HG03558 (cell line): ENCODE measurements at regions not wholly inside any gene's neighbourhood (a gene's known extent, or its start where the extent isn't known, plus 50 kb on each side); places are given as distances from the start of the nearest gene placed in this dataset.

ENCODE experiments used
- ATAC-seq: cut with Tn5 transposase; IDR thresholded peaks from one replicate; pipeline ENCODE4 v1.9.1; 2021; ENCODE audit warnings: moderate number of reproducible peaks; ENCODE audit not compliant: unreplicated experiment; ENCODE audit errors: extremely low read depth

GRCh38 chr6:139594333-139594965, 220.0 kb upstream of the CITED2 start:
- ATAC-seq: no peak

- no peak for ATAC-seq
Observed at GRCh38 chr6:139593081-139593480, 218.6 kb upstream of the CITED2 start.

- no peak for ATAC-seq
Observed at GRCh38 chr6:139592011-139592410, 217.6 kb upstream of the CITED2 start.

- ATAC-seq: no peak
Observed at GRCh38 chr6:139591075-139591865, 216.8 kb upstream of the CITED2 start.

GRCh38 chr6:139590206-139590605, 215.8 kb upstream of the CITED2 start:
- ATAC-seq: no peak

GRCh38 chr6:139588734-139589593, 214.5 kb upstream of the CITED2 start:
- ATAC-seq: no peak

- ATAC-seq: no peak
Observed at GRCh38 chr6:139588076-139588639, 213.7 kb upstream of the CITED2 start.

- no peak for ATAC-seq
Observed at GRCh38 chr6:139587469-139587868, 213.0 kb upstream of the CITED2 start.

- ATAC-seq: no peak
Observed at GRCh38 chr6:139586273-139586672, 211.8 kb upstream of the CITED2 start.

GRCh38 chr6:139584599-139584998, 210.2 kb upstream of the CITED2 start:
- no peak for ATAC-seq

GRCh38 chr6:139583420-139583819, 209.0 kb upstream of the CITED2 start:
- ATAC-seq: no peak

GRCh38 chr6:139582956-139583355, 208.5 kb upstream of the CITED2 start:
- no peak for ATAC-seq

GRCh38 chr6:139581485-139581865, 207.0 kb upstream of the CITED2 start:
- no peak for ATAC-seq

- peak; percentile 93 for ATAC-seq
Observed at GRCh38 chr6:139580592-139581484, 206.4 kb upstream of the CITED2 start.

GRCh38 chr6:139577763-139578604, 203.5 kb upstream of the CITED2 start:
- ATAC-seq: no peak

- no peak for ATAC-seq
Observed at GRCh38 chr6:139577124-139577762, 202.8 kb upstream of the CITED2 start.

- no peak for ATAC-seq
Observed at GRCh38 chr6:139572001-139572400, 197.6 kb upstream of the CITED2 start.

GRCh38 chr6:139570166-139570565, 195.7 kb upstream of the CITED2 start:
- no peak for ATAC-seq
